ENCODE measurements at regions not wholly inside any gene's neighbourhood (a gene's known extent, or its start where the extent isn't known, plus 50 kb on each side); places are given as distances from the start of the nearest gene placed in this dataset.

DNA sequence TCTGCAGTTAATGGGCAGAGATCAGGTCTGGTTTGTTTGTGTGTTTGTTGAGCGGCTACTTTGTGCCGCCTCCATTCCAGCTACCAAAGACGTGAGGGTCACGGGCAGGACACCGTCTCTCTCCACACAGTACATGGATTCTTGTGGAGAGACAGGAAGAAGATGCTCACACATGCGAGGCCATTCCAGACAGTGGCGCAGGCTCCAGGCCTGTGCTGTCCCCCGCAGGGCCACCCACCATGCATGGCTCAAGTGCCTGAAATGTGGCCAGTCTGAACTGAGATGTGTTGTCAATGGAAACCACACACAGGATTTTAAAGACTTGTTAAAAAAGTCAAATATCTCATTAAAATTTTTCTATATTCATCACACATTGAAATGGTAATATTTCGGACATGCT, 848.3 kb downstream of the TBC1D22A start:
- Histone ChIP-seq H3K27me3 (ENCODE audit: low read depth) (no peaks in the 10 kb centered on the region), H3K4me1 (no peaks in the 10 kb centered on the region), H3K9me3 (no peaks in the 10 kb centered on the region), H3K36me3 (replicated peaks) (no peaks in the 10 kb centered on the region), H3K4me3 (no peak overlapping the region)
- DNase-seq (ENCODE audit: low spot score in 2 of 2), result no peak
- in situ Hi-C loops (cut with MboI; ENCODE audit: low sequenced_read_pairs), result no loop called here

- Histone ChIP-seq H3K4me1 (no peaks in the 10 kb centered on the region), H3K4me3 (no peak overlapping the region), H3K36me3 (replicated peaks) (no peaks in the 10 kb centered on the region), H3K9me3 (no peaks in the 10 kb centered on the region), H3K27me3 (ENCODE audit: low read depth) (no peaks in the 10 kb centered on the region)
- in situ Hi-C loops (cut with MboI; ENCODE audit: low sequenced_read_pairs), result no loop called here
- DNase-seq (ENCODE audit: low spot score in 2 of 2), result no peak
Observed at GRCh38 chr22:47610281-47610680, 847.8 kb downstream of the TBC1D22A start.

GRCh38 chr22:47609653-47610052, 847.2 kb downstream of the TBC1D22A start:
- H3K9me3 ChIP-seq, result no peaks in the 10 kb centered on the region
- DNase-seq (ENCODE audit: low spot score in 2 of 2), result no peak
- in situ Hi-C loops (cut with MboI; ENCODE audit: low sequenced_read_pairs), result no loop called here
- no peaks in the 10 kb centered on the region for H3K36me3 ChIP-seq (replicated peaks)
- H3K4me3 ChIP-seq, result no peak overlapping the region
- H3K4me1 ChIP-seq, result no peaks in the 10 kb centered on the region
- no peaks in the 10 kb centered on the region for H3K27me3 ChIP-seq (ENCODE audit: low read depth)

- Histone ChIP-seq H3K9me3 (no peaks in the 10 kb centered on the region), H3K4me1 (no peaks in the 10 kb centered on the region), H3K4me3 (no peak overlapping the region), H3K27me3 (ENCODE audit: low read depth) (no peaks in the 10 kb centered on the region), H3K36me3 (replicated peaks) (no peaks in the 10 kb centered on the region)
- in situ Hi-C loops (cut with MboI; ENCODE audit: low sequenced_read_pairs), result no loop called here
- DNase-seq (ENCODE audit: low spot score in 2 of 2), result no peak
Observed at GRCh38 chr22:47608421-47608820, 846.0 kb downstream of the TBC1D22A start.

GRCh38 chr22:47607486-47607885, 845.0 kb downstream of the TBC1D22A start:
- Histone ChIP-seq H3K4me3 (no peak overlapping the region), H3K27me3 (ENCODE audit: low read depth) (no peaks in the 10 kb centered on the region), H3K36me3 (replicated peaks) (no peaks in the 10 kb centered on the region), H3K9me3 (no peaks in the 10 kb centered on the region), H3K4me1 (no peaks in the 10 kb centered on the region)
- in situ Hi-C loops (cut with MboI; ENCODE audit: low sequenced_read_pairs), result no loop called here
- no peak for DNase-seq (ENCODE audit: low spot score in 2 of 2)

DNA sequence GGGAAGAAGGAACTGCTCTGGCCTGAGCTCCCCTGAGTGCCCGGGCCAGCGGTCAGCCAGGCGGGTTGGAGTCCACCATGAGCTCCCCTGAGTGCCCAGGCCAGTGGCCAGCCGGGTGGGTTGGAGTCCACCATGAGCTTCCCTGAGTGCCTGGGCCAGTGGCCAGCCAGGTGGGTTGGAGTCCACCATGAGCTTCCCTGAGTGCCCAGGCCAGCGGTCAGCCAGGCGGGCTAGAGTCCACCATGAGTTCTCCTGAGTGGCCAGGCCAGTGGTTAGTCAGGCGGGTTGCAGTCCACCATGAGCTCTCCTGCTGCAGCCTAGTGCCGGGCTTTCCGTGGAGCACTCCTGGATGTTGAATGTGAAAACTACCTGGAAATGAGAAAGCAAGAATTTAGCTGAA, 844.0 kb downstream of the TBC1D22A start:
- no peaks in the 10 kb centered on the region for H3K4me1 ChIP-seq
- no peaks in the 10 kb centered on the region for H3K36me3 ChIP-seq (replicated peaks)
- H3K9me3 ChIP-seq, result no peaks in the 10 kb centered on the region
- no peak for DNase-seq (ENCODE audit: low spot score in 2 of 2)
- no peaks in the 10 kb centered on the region for H3K27me3 ChIP-seq (ENCODE audit: low read depth)
- in situ Hi-C loops (cut with MboI; ENCODE audit: low sequenced_read_pairs), result no loop called here
- H3K4me3 ChIP-seq, result no peak overlapping the region

DNA sequence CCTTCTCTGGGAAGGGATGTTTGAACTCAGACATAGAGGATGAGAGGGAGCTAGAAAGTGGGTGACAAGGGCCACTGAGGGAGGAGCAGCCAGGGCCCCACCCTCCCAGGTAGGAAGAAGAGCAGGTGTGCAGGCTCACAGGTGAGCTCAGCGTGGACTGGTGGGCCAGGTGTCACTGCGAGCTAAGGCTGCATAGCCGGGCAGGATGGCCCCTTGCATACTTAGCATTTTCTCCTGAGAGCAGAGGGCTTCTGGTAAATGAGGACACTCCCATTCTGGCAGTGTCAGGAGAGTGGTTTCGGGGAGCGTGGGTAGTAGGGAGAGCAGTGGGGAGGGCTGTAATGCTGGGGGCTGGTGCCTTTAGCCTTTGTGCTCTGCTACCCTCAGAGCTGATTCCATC, 843.4 kb downstream of the TBC1D22A start:
- H3K4me3 ChIP-seq, result no peak overlapping the region
- no peak for DNase-seq (ENCODE audit: low spot score in 2 of 2)
- H3K9me3 ChIP-seq, result no peaks in the 10 kb centered on the region
- H3K4me1 ChIP-seq, result no peaks in the 10 kb centered on the region
- no peaks in the 10 kb centered on the region for H3K27me3 ChIP-seq (ENCODE audit: low read depth)
- in situ Hi-C loops (cut with MboI; ENCODE audit: low sequenced_read_pairs), result no loop called here
- H3K36me3 ChIP-seq (replicated peaks), result no peaks in the 10 kb centered on the region

GRCh38 chr22:47605441-47605840, 843.0 kb downstream of the TBC1D22A start:
- in situ Hi-C loops (cut with MboI; ENCODE audit: low sequenced_read_pairs), result no loop called here
- Histone ChIP-seq H3K9me3 (no peaks in the 10 kb centered on the region), H3K27me3 (ENCODE audit: low read depth) (no peaks in the 10 kb centered on the region), H3K4me3 (no peak overlapping the region), H3K36me3 (replicated peaks) (no peaks in the 10 kb centered on the region), H3K4me1 (no peaks in the 10 kb centered on the region)
- no peak for DNase-seq (ENCODE audit: low spot score in 2 of 2)

DNA sequence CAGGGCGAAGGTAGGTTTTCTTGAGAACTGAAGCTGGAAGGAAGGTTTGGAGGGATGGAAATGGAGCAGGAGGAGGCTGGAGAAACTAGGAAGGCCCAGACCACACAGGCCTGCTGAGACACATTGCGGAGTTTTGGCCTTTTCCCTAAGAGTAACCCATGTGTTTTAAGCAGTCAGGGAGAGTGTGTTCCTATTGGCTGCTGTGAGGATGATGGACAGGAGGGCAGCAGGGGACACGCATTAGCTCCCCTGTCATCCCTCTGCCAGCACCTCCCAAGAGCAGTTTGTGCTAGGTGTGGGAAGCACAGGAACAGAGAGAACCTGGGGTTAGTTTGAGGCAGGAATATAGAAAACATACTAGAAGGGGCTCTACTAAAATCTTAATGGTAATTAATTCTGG, 842.1 kb downstream of the TBC1D22A start:
- H3K4me3 ChIP-seq, result no peak overlapping the region
- no peaks in the 10 kb centered on the region for H3K27me3 ChIP-seq (ENCODE audit: low read depth)
- no peaks in the 10 kb centered on the region for H3K36me3 ChIP-seq (replicated peaks)
- H3K9me3 ChIP-seq, result no peaks in the 10 kb centered on the region
- H3K4me1 ChIP-seq, result no peaks in the 10 kb centered on the region
- no peak for DNase-seq (ENCODE audit: low spot score in 2 of 2)
- in situ Hi-C loops (cut with MboI; ENCODE audit: low sequenced_read_pairs), result no loop called here

GRCh38 chr22:47602732-47603131, 840.3 kb downstream of the TBC1D22A start:
- Histone ChIP-seq H3K36me3 (replicated peaks) (no peaks in the 10 kb centered on the region), H3K27me3 (ENCODE audit: low read depth) (no peaks in the 10 kb centered on the region), H3K9me3 (no peaks in the 10 kb centered on the region), H3K4me3 (no peak overlapping the region), H3K4me1 (no peaks in the 10 kb centered on the region)
- no peak for DNase-seq (ENCODE audit: low spot score in 2 of 2)
- in situ Hi-C loops (cut with MboI; ENCODE audit: low sequenced_read_pairs), result no loop called here

GRCh38 chr22:47601666-47602065, 839.2 kb downstream of the TBC1D22A start:
- Histone ChIP-seq H3K36me3 (replicated peaks) (no peaks in the 10 kb centered on the region), H3K4me3 (no peak overlapping the region), H3K4me1 (no peaks in the 10 kb centered on the region), H3K9me3 (no peaks in the 10 kb centered on the region), H3K27me3 (ENCODE audit: low read depth) (no peaks in the 10 kb centered on the region)
- no peak for DNase-seq (ENCODE audit: low spot score in 2 of 2)
- in situ Hi-C loops (cut with MboI; ENCODE audit: low sequenced_read_pairs), result no loop called here

DNA sequence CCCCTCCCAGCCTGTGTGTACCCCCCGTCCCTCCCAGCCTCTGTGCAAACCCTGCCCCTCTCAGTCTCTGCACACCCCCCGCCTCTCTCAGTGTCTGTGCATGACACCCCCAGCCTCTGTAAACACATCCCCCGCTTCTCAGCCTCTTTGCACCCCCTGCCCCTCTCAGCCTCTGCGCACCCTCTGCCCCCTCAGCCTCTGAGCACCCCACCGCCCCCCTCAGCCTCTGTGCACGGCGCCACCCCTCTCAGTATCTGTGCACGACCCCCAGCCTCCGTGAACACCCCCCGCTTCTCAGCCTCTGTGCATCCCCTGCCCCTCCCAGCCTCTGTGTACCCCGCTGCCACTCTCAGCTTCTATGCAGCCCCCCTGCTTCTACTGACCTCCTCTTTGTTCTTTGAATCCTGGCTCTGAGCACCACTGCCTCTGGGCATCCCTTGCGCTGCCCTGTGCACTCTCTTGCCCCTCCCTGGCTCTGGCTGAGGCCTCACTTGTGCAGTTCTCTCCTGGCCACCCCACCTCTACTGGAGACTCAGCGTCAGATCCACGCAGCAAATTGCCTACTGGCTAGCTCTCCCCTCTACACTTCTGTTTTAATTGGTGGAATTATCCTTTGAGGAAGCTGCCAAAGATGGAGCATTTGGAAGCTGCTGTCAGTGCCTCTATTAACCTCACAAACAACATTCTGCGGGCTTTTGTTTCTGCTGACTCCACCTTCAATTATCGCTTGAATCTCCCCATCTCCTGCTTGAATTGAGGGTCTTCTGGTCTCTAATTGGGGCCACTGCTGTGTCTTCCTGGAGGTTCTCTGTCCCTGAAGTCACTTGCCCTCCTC, 838.6 kb downstream of the TBC1D22A start:
- Histone ChIP-seq H3K36me3 (replicated peaks) (no peaks in the 10 kb centered on the region), H3K4me3 (no peak overlapping the region), H3K27me3 (ENCODE audit: low read depth) (no peaks in the 10 kb centered on the region), H3K9me3 (no peaks in the 10 kb centered on the region), H3K4me1 (no peaks in the 10 kb centered on the region)
- in situ Hi-C loops (cut with MboI; ENCODE audit: low sequenced_read_pairs), result no loop called here
- no peak for DNase-seq (ENCODE audit: low spot score in 2 of 2)

DNA sequence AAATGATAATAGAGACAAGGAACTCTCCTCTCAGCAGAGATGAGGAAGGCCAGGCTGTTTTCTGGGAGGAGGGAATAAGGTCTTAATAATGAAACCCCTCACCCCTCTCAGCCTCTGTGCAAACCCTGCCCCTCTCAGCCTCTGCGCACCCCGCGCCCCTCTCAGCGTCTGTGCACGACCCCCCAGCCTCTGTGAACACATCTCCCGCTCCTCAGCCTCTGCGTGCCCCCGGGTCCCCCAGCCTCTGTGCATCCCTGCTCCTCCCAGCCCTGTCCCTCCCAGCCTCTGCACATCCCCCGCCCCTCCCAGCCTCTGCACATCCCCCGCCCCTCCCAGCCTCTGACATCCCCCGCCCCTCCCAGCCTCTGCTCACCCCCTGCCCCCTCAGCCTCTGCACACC, 837.8 kb downstream of the TBC1D22A start:
- no peaks in the 10 kb centered on the region for H3K36me3 ChIP-seq (replicated peaks)
- no peak for DNase-seq (ENCODE audit: low spot score in 2 of 2)
- in situ Hi-C loops (cut with MboI; ENCODE audit: low sequenced_read_pairs), result no loop called here
- H3K4me1 ChIP-seq, result no peaks in the 10 kb centered on the region
- no peak overlapping the region for H3K4me3 ChIP-seq
- H3K9me3 ChIP-seq, result no peaks in the 10 kb centered on the region
- H3K27me3 ChIP-seq (ENCODE audit: low read depth), result no peaks in the 10 kb centered on the region

DNA sequence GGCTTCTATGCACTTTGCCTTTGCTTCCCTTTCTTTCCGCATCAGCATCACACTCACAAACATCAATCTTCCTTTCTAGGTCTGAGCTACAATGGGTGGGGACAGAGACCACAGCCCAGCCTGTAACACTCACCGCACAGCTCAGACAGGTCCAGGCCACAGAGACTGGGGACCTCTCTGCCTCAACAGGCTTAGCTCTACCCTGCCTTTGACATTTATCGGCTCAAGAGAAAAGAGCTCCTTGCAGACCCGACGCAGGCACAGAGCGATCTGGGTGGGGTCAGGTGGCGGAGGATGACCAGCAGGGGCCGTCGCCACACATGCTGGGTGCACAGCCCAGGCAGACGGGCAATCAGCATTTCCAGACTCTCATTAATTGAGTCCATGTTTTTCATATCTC, 837.3 kb downstream of the TBC1D22A start:
- in situ Hi-C loops (cut with MboI; ENCODE audit: low sequenced_read_pairs), result no loop called here
- Histone ChIP-seq H3K4me1 (no peaks in the 10 kb centered on the region), H3K9me3 (no peaks in the 10 kb centered on the region), H3K36me3 (replicated peaks) (no peaks in the 10 kb centered on the region), H3K27me3 (ENCODE audit: low read depth) (no peaks in the 10 kb centered on the region), H3K4me3 (no peak overlapping the region)
- DNase-seq (ENCODE audit: low spot score in 2 of 2), result no peak

DNA sequence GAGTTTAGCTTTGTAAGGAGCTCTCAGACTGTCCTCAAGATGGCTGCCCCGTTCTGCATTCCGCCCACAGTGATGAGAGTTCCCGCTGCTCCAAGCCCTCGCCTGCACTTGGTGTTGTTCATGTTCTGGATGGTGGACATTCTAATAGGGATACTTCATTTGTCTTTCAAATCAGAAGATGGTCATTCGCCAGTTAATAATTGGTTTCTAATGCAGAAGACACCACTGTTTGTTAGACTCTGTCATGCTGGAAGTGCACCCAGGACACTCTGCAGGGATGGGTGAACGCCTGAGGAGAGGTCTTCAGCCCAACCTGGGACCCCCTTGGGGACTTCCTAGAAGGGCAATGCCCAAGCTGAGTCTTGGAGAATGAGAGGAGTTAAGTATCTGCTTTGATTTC, 836.4 kb downstream of the TBC1D22A start:
- H3K4me3 ChIP-seq, result no peak overlapping the region
- no peaks in the 10 kb centered on the region for H3K27me3 ChIP-seq (ENCODE audit: low read depth)
- no peaks in the 10 kb centered on the region for H3K4me1 ChIP-seq
- no peak for DNase-seq (ENCODE audit: low spot score in 2 of 2)
- no peaks in the 10 kb centered on the region for H3K9me3 ChIP-seq
- in situ Hi-C loops (cut with MboI; ENCODE audit: low sequenced_read_pairs), result no loop called here
- no peaks in the 10 kb centered on the region for H3K36me3 ChIP-seq (replicated peaks)
